ENCODE measurements at regions not wholly inside any gene's neighbourhood (a gene's known extent, or its start where the extent isn't known, plus 50 kb on each side); places are given as distances from the start of the nearest gene placed in this dataset.

- H3K27ac ChIP-seq, result no peak overlapping the region
- TF ChIP-seq ZFX (IDR thresholded peaks at IDR 0.05; ENCODE audit: borderline replicate concordance) (no peak), CTCF (IDR thresholded peaks at IDR 0.05) (no peak)
Measured at GRCh38 chr5:53275666-53276065, 166.1 kb upstream of the MOCS2 start.

GRCh38 chr5:53276825-53277224, 167.3 kb upstream of the MOCS2 start:
- H3K27ac ChIP-seq, result no peak overlapping the region
- TF ChIP-seq ZFX (IDR thresholded peaks at IDR 0.05; ENCODE audit: borderline replicate concordance) (no peak), CTCF (IDR thresholded peaks at IDR 0.05) (no peak)

GRCh38 chr5:53277491-53277890, 167.9 kb upstream of the MOCS2 start:
- no peak overlapping the region for H3K27ac ChIP-seq
- TF ChIP-seq ZFX (IDR thresholded peaks at IDR 0.05; ENCODE audit: borderline replicate concordance) (no peak), CTCF (IDR thresholded peaks at IDR 0.05) (no peak)

GRCh38 chr5:53287573-53287972, 178.0 kb upstream of the MOCS2 start:
- H3K27ac ChIP-seq, result no peak overlapping the region
- TF ChIP-seq ZFX (IDR thresholded peaks at IDR 0.05; ENCODE audit: borderline replicate concordance) (no peak), CTCF (IDR thresholded peaks at IDR 0.05) (no peak)

- TF ChIP-seq CTCF (IDR thresholded peaks at IDR 0.05), result no peak
- no peak overlapping the region for H3K27ac ChIP-seq
Measured at GRCh38 chr5:53288511-53288910, 179.0 kb upstream of the MOCS2 start.

- TF ChIP-seq ZFX (IDR thresholded peaks at IDR 0.05; ENCODE audit: borderline replicate concordance) (no peak), CTCF (IDR thresholded peaks at IDR 0.05) (no peak)
- H3K27ac ChIP-seq, result no peak overlapping the region
Measured at GRCh38 chr5:53291047-53291446, 181.5 kb upstream of the MOCS2 start.

GRCh38 chr5:53291528-53291927, 182.0 kb upstream of the MOCS2 start:
- no peak for TF ChIP-seq ZFX (IDR thresholded peaks at IDR 0.05; ENCODE audit: borderline replicate concordance)
- TF ChIP-seq CTCF (IDR thresholded peaks at IDR 0.05), result no peak
- no peak overlapping the region for H3K27ac ChIP-seq
